ENCODE measurements at regions not wholly inside any gene's neighbourhood (a gene's known extent, or its start where the extent isn't known, plus 50 kb on each side); places are given as distances from the start of the nearest gene placed in this dataset.

- Histone ChIP-seq H3K4me1 (ENCODE audit: control insufficient read depth, insufficient read depth, low read length) (no peaks in the 10 kb centered on the region), H2BK120ac (ENCODE audit: low read depth, low read length) (no peak overlapping the region), H3K79me1 (ENCODE audit: low read depth in 1 of 2, low read length in 2 of 2) (no peaks in the 10 kb centered on the region), H3K27ac (ENCODE audit: insufficient read depth, low read length) (no peak overlapping the region), H3K4ac (ENCODE audit: low read depth, low read length) (no peak overlapping the region), H2BK5ac (ENCODE audit: low read depth, low read length, poor library complexity, severe bottlenecking) (no peak overlapping the region), H3K4me3 (ENCODE audit: insufficient read depth, low read depth, low read length) (no peak overlapping the region), H3K4me2 (ENCODE audit: low read depth, low read length) (no peak overlapping the region), H4K8ac (ENCODE audit: low read depth in 2 of 2, low read length in 2 of 2) (no peak overlapping the region), H2AK9ac (replicated peaks; ENCODE audit: low read depth, low read length, poor library complexity) (no peak overlapping the region), H2AFZ (replicated peaks; ENCODE audit: low read length, poor library complexity) (no peak overlapping the region), H4K5ac (ENCODE audit: low read depth, low read length) (no peak overlapping the region), H2BK15ac (ENCODE audit: low read depth, low read length) (no peak overlapping the region), H3K27me3 (ENCODE audit: control insufficient read depth, insufficient read depth, low read length) (no peaks in the 10 kb centered on the region), H3K9ac (ENCODE audit: low read depth, low read length) (no peak overlapping the region), H4K91ac (ENCODE audit: insufficient read depth, low read depth, low read length) (no peak overlapping the region), H3K18ac (ENCODE audit: low read depth, low read length) (no peak overlapping the region), H3K23ac (ENCODE audit: low read depth, low read length) (no peak overlapping the region), H3K36me3 (ENCODE audit: control insufficient read depth, insufficient read depth, low read length) (no peaks in the 10 kb centered on the region), H2BK20ac (ENCODE audit: low read depth, low read length) (no peak overlapping the region), H3K56ac (ENCODE audit: extremely low read depth, insufficient read depth, low read length) (no peak overlapping the region), H3K14ac (replicated peaks; ENCODE audit: low read depth, low read length) (no peak overlapping the region), H4K20me1 (ENCODE audit: insufficient read depth, low read length) (no peaks in the 10 kb centered on the region), H2AK5ac (ENCODE audit: low read depth, low read length) (no peak overlapping the region), H3K9me1 (ENCODE audit: insufficient read depth, low read length) (no peaks in the 10 kb centered on the region), H3K9me3 (ENCODE audit: control insufficient read depth, insufficient read depth, low read length) (peaks cover 5% of the 10 kb centered on the region)
- intact Hi-C loops (cut with micrococcal nuclease) = no loop called here
- in situ Hi-C loops (cut with MboI; ENCODE audit: low sequenced_read_pairs) = no loop called here
- BruUV-seq (replicated peaks) = no TSS peak
- CTCF ChIA-PET = no interaction called here
- POLR2A ChIA-PET (ENCODE audit: unreplicated experiment) = no interaction called here
- no peak for TF ChIP-seq RFX5 (IDR thresholded peaks at IDR 0.05; ENCODE audit: low read depth, low read length)
- no peak for TF ChIP-seq ELK1 (IDR thresholded peaks at IDR 0.05; ENCODE audit: borderline replicate concordance, low read depth, low read length)
- TF ChIP-seq MXI1 (IDR thresholded peaks at IDR 0.05; ENCODE audit: borderline replicate concordance, low read depth, low read length) = no peak
- no peak for TF ChIP-seq CTCF (conservative IDR thresholded peaks at IDR 0.05; ENCODE audit: low read depth, low read length)
- TF ChIP-seq MAZ (IDR thresholded peaks at IDR 0.05; ENCODE audit: borderline replicate concordance, low read depth, low read length) = no peak
- TF ChIP-seq NFE2L2 (IDR thresholded peaks at IDR 0.05; ENCODE audit: low read depth, low read length) = no peak
- DNase-seq = no peak
- dilution Hi-C loops (cut with HindIII; ENCODE audit: low sequenced_read_pairs, unreplicated experiment) = no loop called here
- WGBS, 2 experiments (ENCODE audit: extremely low coverage in 2 of 2, insufficient read length in 1 of 2) = no CpG with 5 or more reads among the region's 3 CpGs
- no peak for ATAC-seq (ENCODE audit: low read depth)
These were observed 98.6 kb upstream of the EEF2KMT start for GRCh38 chr16:5196204-5196603.
